Brain microvascular endothelial cell (primary cell): ENCODE measurements at regions not wholly inside any gene's neighbourhood (a gene's known extent, or its start where the extent isn't known, plus 50 kb on each side); places are given as distances from the start of the nearest gene placed in this dataset.

Experiments
- DNase-seq: peaks from one replicate; pipeline ENCODE4 v3.0.0-alpha.2; 2020
- H3K27ac ChIP-seq: fragments of 250-450 bp; sonication (Bioruptor Pico); 2 replicates; pipeline ENCODE4 v1.5.1; 2020; ENCODE audit warnings: mild to moderate bottlenecking, moderate library complexity
- H3K27me3 ChIP-seq: fragments of 250-450 bp; sonication (Bioruptor Pico); replicated peaks from 2 replicates; pipeline ENCODE4 v1.5.1; 2020; ENCODE audit warnings: mild to moderate bottlenecking
- H3K36me3 ChIP-seq: fragments of 250-450 bp; sonication (Bioruptor Pico); replicated peaks from 2 replicates; pipeline ENCODE4 v1.5.1; 2020; ENCODE audit warnings: mild to moderate bottlenecking
- H3K4me3 ChIP-seq: 2 replicates; pipeline ENCODE4 v1.5.1; 2011; ENCODE audit warnings: low read depth, mild to moderate bottlenecking, control low read depth, low read length, moderate library complexity
- CTCF ChIP-seq: IDR thresholded peaks from 2 replicates; pipeline ENCODE4 v1.5.1; 2011; ENCODE audit warnings: low read depth, mild to moderate bottlenecking, moderate library complexity, low read length, control low read depth, inconsistent platforms; ENCODE audit errors: missing control alignments
- in situ Hi-C: cut with HindIII; loops from 2 replicates; pipeline ENCODE4 v1.10.0; 2017; ENCODE audit warnings: low sequenced_read_pairs, low pct_ligation_motif_present

GRCh38 chr2:2720351-2720750 is 389.3 kb upstream of the MYT1L start:
- Histone ChIP-seq H3K27me3 (no peaks in the 10 kb centered on the region), H3K36me3 (no peaks in the 10 kb centered on the region), H3K27ac (no peak overlapping the region), H3K4me3 (no peak overlapping the region)
- DNase-seq = no peak
- no peak for TF ChIP-seq CTCF
- in situ Hi-C loops = no loop called here

DNA sequence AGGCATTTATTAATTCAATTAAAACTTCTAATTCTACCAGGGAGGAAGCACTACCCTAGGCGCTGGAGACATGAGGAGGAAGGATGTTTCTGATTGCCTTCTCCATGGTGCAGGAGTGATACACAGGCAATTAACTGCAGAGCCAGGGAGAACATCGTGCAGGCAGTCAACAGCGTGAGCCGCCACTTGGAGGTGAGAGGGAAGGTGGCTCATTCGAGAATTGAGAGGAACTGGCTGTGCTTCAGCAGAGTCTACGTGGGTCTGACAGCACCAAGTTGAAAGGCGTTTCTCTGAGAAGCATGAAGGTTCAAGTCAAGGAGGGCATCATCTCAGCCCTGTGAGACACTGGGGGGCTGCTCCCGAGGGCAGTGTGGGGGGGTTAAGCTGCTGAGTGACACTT is 388.7 kb upstream of the MYT1L start:
- DNase-seq = no peak
- in situ Hi-C loops = no loop called here
- TF ChIP-seq CTCF = no peak
- Histone ChIP-seq H3K36me3 (no peaks in the 10 kb centered on the region), H3K4me3 (no peak overlapping the region), H3K27ac (no peak overlapping the region), H3K27me3 (no peaks in the 10 kb centered on the region)

DNA sequence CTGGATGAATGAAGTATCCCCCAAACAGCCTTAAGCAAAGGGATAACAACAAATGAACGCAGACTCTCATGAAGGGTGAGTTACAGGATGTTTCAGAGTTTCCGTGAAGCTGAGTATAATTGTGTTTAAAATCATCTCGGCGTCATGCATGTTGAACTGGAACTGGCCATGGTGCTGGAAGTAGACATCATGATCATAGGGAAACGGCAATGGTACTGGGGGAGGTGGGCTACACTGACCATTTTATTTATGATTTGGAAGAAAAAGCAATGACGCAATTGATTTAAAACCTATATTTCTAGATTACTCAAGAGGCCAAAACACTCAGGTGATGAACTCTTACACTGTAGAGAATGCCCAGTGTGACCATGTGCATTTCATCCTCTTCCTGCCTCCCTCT is 387.9 kb upstream of the MYT1L start:
- DNase-seq = no peak
- TF ChIP-seq CTCF = no peak
- in situ Hi-C loops = no loop called here
- Histone ChIP-seq H3K4me3 (no peak overlapping the region), H3K27me3 (no peaks in the 10 kb centered on the region), H3K36me3 (no peaks in the 10 kb centered on the region), H3K27ac (no peak overlapping the region)

- in situ Hi-C loops = no loop called here
- no peak overlapping the region for H3K4me3 ChIP-seq
- no peak overlapping the region for H3K27ac ChIP-seq
- H3K36me3 ChIP-seq = no peaks in the 10 kb centered on the region
- DNase-seq = no peak
- no peak for TF ChIP-seq CTCF
- no peaks in the 10 kb centered on the region for H3K27me3 ChIP-seq
Measured at GRCh38 chr2:2717406-2717805, 386.3 kb upstream of the MYT1L start.

GRCh38 chr2:2716771-2717170 is 385.7 kb upstream of the MYT1L start:
- Histone ChIP-seq H3K27ac (no peak overlapping the region), H3K27me3 (no peaks in the 10 kb centered on the region), H3K36me3 (no peaks in the 10 kb centered on the region), H3K4me3 (no peak overlapping the region)
- TF ChIP-seq CTCF = no peak
- no peak for DNase-seq
- in situ Hi-C loops = no loop called here

- Histone ChIP-seq H3K27ac (no peak overlapping the region), H3K36me3 (no peaks in the 10 kb centered on the region), H3K27me3 (no peaks in the 10 kb centered on the region), H3K4me3 (no peak overlapping the region)
- in situ Hi-C loops = no loop called here
- no peak for DNase-seq
- TF ChIP-seq CTCF = no peak
Measured at GRCh38 chr2:2715036-2715818, 384.2 kb upstream of the MYT1L start.
